ENCODE measurements at regions not wholly inside any gene's neighbourhood (a gene's known extent, or its start where the extent isn't known, plus 50 kb on each side); places are given as distances from the start of the nearest gene placed in this dataset.

- DNase-seq: no peak
These were observed 96.6 kb upstream of the AKIRIN2 start for GRCh38 chr6:87798393-87799278.

- no peak for DNase-seq
These were observed 93.2 kb upstream of the AKIRIN2 start for GRCh38 chr6:87794922-87795885.

- DNase-seq: no peak
These were observed 91.3 kb upstream of the AKIRIN2 start for GRCh38 chr6:87793315-87793714.

- no peak for DNase-seq
These were observed 89.9 kb upstream of the AKIRIN2 start for GRCh38 chr6:87791982-87792381.

GRCh38 chr6:87791485-87791884 is 89.5 kb upstream of the AKIRIN2 start:
- DNase-seq: no peak

GRCh38 chr6:87791029-87791428 is 89.0 kb upstream of the AKIRIN2 start:
- DNase-seq: no peak

- no peak for DNase-seq
These were observed 87.9 kb upstream of the AKIRIN2 start for GRCh38 chr6:87789900-87790290.

GRCh38 chr6:87789198-87789899 is 87.3 kb upstream of the AKIRIN2 start:
- peak; percentile 52 for DNase-seq

- no peak for DNase-seq
These were observed 86.1 kb upstream of the AKIRIN2 start for GRCh38 chr6:87788141-87788540.

- no peak for DNase-seq
These were observed 83.3 kb upstream of the AKIRIN2 start for GRCh38 chr6:87785229-87785862.

- no peak for DNase-seq
These were observed 82.7 kb upstream of the AKIRIN2 start for GRCh38 chr6:87784690-87785089.

GRCh38 chr6:87784051-87784450 is 82.0 kb upstream of the AKIRIN2 start:
- DNase-seq: no peak

GRCh38 chr6:87779542-87779941 is 77.5 kb upstream of the AKIRIN2 start:
- DNase-seq: no peak

- no peak for DNase-seq
These were observed 70.8 kb upstream of the AKIRIN2 start for GRCh38 chr6:87772597-87773530.

GRCh38 chr6:87767478-87767877 is 65.4 kb upstream of the AKIRIN2 start:
- DNase-seq: no peak

GRCh38 chr6:87766211-87766610 is 64.2 kb upstream of the AKIRIN2 start:
- no peak for DNase-seq

- DNase-seq: no peak
These were observed 61.9 kb upstream of the AKIRIN2 start for GRCh38 chr6:87763901-87764300.

GRCh38 chr6:87763276-87763675 is 61.2 kb upstream of the AKIRIN2 start:
- no peak for DNase-seq

- no peak for DNase-seq
These were observed 60.1 kb upstream of the AKIRIN2 start for GRCh38 chr6:87762116-87762515.

- no peak for DNase-seq
These were observed 55.8 kb upstream of the AKIRIN2 start for GRCh38 chr6:87757792-87758191.

GRCh38 chr6:87756858-87757257 is 54.8 kb upstream of the AKIRIN2 start:
- peak; percentile 78 for DNase-seq
